ENCODE measurements at regions not wholly inside any gene's neighbourhood (a gene's known extent, or its start where the extent isn't known, plus 50 kb on each side); places are given as distances from the start of the nearest gene placed in this dataset.

DNA sequence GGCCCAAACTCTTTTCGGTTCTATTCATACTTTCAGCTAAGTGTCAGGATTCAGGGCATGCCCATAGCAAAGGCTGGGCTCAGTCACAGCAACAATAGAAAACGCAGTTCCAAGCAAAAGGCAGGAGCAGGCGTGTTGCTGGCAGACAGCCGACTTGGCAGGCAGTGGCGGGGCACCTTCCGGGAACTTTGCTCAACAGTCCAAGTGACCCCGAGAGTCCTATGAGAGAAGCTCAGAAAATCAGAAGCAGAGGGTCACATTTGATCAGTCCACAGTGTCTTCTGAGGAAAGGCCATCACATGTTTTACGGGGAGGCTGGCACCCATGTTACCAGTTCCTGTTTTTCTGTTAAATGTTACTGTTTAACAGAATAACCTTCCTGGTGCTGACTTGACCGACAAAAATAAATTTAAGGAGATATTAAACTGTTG is 115.0 kb downstream of the DACT1 start:
- Histone ChIP-seq H3K27ac (ENCODE audit: low read depth, low read length) (no peak overlapping the region), H3K4me2 (ENCODE audit: low read length) (peak overlapping the region; percentile 36), H3K9ac (ENCODE audit: low read length) (no peak overlapping the region), H3K4me3 (replicated peaks in 1 of 2; ENCODE audit: low read depth in 1 of 2, low read length in 2 of 2) (no peak overlapping the region), H4K20me1 (ENCODE audit: insufficient read depth) (no peaks in the 10 kb centered on the region), H3K9me2 (ENCODE audit: insufficient read depth) (no peaks in the 10 kb centered on the region), H3K79me2 (ENCODE audit: insufficient read depth, low read length) (no peaks in the 10 kb centered on the region), H3K36me3 (ENCODE audit: control insufficient read depth in 1 of 2, insufficient read depth in 2 of 2, low read length in 2 of 2) (no peaks in the 10 kb centered on the region), H3K4me1 (ENCODE audit: control insufficient read depth in 1 of 2, insufficient read depth in 2 of 2, low read length in 2 of 2) (peaks cover 11 to 31% of the 10 kb centered on the region in 2 experiments), H3K9me3 (ENCODE audit: control insufficient read depth in 1 of 2, insufficient read depth in 1 of 2, low read depth in 1 of 2, low read length in 2 of 2) (no peaks in the 10 kb centered on the region), H3K27me3 (ENCODE audit: insufficient read depth, low read length) (no peaks in the 10 kb centered on the region), H2AFZ (ENCODE audit: low read depth, low read length, poor library complexity, severe bottlenecking) (no peak overlapping the region)
- DNase-seq (ENCODE audit: low read depth, low spot score): no peak
- ChIA-PET POLR2A (no interaction called here), CTCF (no interaction called here), RAD21 (ENCODE audit: low non-redundant PET in 1 of 2, low total read pairs in 2 of 2, uncharacterized antibody in 2 of 2, unreplicated experiment in 2 of 2) (no interaction called here)
- ATAC-seq: no peak; the same call in 1 of the 2 replicates
- BruUV-seq (replicated peaks): no TSS peak
- intact Hi-C loops (cut with micrococcal nuclease): no loop called here
- no peak for TF ChIP-seq ZNF274 (IDR thresholded peaks at IDR 0.05; ENCODE audit: low read depth, low read length)
- TF ChIP-seq RAD21 (IDR thresholded peaks at IDR 0.05; ENCODE audit: low read depth): no peak
- TF ChIP-seq, protein P1, sequence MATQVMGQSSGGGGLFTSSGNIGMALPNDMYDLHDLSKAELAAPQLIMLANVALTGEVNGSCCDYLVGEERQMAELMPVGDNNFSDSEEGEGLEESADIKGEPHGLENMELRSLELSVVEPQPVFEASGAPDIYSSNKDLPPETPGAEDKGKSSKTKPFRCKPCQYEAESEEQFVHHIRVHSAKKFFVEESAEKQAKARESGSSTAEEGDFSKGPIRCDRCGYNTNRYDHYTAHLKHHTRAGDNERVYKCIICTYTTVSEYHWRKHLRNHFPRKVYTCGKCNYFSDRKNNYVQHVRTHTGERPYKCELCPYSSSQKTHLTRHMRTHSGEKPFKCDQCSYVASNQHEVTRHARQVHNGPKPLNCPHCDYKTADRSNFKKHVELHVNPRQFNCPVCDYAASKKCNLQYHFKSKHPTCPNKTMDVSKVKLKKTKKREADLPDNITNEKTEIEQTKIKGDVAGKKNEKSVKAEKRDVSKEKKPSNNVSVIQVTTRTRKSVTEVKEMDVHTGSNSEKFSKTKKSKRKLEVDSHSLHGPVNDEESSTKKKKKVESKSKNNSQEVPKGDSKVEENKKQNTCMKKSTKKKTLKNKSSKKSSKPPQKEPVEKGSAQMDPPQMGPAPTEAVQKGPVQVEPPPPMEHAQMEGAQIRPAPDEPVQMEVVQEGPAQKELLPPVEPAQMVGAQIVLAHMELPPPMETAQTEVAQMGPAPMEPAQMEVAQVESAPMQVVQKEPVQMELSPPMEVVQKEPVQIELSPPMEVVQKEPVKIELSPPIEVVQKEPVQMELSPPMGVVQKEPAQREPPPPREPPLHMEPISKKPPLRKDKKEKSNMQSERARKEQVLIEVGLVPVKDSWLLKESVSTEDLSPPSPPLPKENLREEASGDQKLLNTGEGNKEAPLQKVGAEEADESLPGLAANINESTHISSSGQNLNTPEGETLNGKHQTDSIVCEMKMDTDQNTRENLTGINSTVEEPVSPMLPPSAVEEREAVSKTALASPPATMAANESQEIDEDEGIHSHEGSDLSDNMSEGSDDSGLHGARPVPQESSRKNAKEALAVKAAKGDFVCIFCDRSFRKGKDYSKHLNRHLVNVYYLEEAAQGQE (IDR thresholded peaks at IDR 0.05; ENCODE audit: low read depth): no peak
- TF ChIP-seq, protein P2, sequence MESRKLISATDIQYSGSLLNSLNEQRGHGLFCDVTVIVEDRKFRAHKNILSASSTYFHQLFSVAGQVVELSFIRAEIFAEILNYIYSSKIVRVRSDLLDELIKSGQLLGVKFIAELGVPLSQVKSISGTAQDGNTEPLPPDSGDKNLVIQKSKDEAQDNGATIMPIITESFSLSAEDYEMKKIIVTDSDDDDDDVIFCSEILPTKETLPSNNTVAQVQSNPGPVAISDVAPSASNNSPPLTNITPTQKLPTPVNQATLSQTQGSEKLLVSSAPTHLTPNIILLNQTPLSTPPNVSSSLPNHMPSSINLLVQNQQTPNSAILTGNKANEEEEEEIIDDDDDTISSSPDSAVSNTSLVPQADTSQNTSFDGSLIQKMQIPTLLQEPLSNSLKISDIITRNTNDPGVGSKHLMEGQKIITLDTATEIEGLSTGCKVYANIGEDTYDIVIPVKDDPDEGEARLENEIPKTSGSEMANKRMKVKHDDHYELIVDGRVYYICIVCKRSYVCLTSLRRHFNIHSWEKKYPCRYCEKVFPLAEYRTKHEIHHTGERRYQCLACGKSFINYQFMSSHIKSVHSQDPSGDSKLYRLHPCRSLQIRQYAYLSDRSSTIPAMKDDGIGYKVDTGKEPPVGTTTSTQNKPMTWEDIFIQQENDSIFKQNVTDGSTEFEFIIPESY (IDR thresholded peaks at IDR 0.05; ENCODE audit: extremely low read depth, insufficient replicate concordance, low read length): no peak
- TF ChIP-seq, protein P3, sequence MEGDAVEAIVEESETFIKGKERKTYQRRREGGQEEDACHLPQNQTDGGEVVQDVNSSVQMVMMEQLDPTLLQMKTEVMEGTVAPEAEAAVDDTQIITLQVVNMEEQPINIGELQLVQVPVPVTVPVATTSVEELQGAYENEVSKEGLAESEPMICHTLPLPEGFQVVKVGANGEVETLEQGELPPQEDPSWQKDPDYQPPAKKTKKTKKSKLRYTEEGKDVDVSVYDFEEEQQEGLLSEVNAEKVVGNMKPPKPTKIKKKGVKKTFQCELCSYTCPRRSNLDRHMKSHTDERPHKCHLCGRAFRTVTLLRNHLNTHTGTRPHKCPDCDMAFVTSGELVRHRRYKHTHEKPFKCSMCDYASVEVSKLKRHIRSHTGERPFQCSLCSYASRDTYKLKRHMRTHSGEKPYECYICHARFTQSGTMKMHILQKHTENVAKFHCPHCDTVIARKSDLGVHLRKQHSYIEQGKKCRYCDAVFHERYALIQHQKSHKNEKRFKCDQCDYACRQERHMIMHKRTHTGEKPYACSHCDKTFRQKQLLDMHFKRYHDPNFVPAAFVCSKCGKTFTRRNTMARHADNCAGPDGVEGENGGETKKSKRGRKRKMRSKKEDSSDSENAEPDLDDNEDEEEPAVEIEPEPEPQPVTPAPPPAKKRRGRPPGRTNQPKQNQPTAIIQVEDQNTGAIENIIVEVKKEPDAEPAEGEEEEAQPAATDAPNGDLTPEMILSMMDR (IDR thresholded peaks at IDR 0.05 in 2 of 3, conservative IDR thresholded peaks at IDR 0.05 in 1 of 3; ENCODE audit: borderline replicate concordance in 1 of 3, insufficient read depth in 1 of 3, low read depth in 2 of 3, low read length in 2 of 3): no peak
- no peak for TF ChIP-seq EZH2 (IDR thresholded peaks at IDR 0.05)
- TF ChIP-seq SIN3A (IDR thresholded peaks at IDR 0.05; ENCODE audit: low read depth): no peak
- no peak for TF ChIP-seq TCF7L2 (IDR thresholded peaks at IDR 0.05; ENCODE audit: borderline replicate concordance, extremely low read depth, insufficient read depth, insufficient read length)
